GM23338 (cell line): ENCODE measurements at regions not wholly inside any gene's neighbourhood (a gene's known extent, or its start where the extent isn't known, plus 50 kb on each side); places are given as distances from the start of the nearest gene placed in this dataset.
A peak's percentile ranks its signal among the peaks of the same experiment; 100 is the strongest.

ENCODE experiments used
- ATAC-seq: fragments of 200-7000 bp; cut with Tn5 transposase; 3 replicates; pipeline ENCODE4 v1.9.1; 2020
- DNase-seq: peaks from one replicate; pipeline ENCODE4 v3.0.0-alpha.2; 2015; ENCODE audit warnings: low spot score
- H2AFZ ChIP-seq: fragments of 200-600 bp; sonication (generic); 2 replicates; pipeline ENCODE4 v1.8.0; 2016; ENCODE audit warnings: antibody characterized with exemption, mild to moderate bottlenecking, moderate library complexity
- H3F3A ChIP-seq: fragments of 200-600 bp; sonication (generic); replicated peaks from 2 replicates; pipeline ENCODE4 v1.8.0; 2017; ENCODE audit warnings: antibody characterized with exemption, mixed run types, low read depth
- H3K27ac ChIP-seq: fragments of 200-600 bp; sonication (generic); 2 replicates; pipeline ENCODE4 v1.6.1; 2016; ENCODE audit warnings: low read depth
- H3K27me3 ChIP-seq: fragments of 200-600 bp; sonication (generic); 2 replicates; pipeline ENCODE4 v1.8.0; 2016; ENCODE audit warnings: mild to moderate bottlenecking, mixed run types, moderate library complexity; ENCODE audit not compliant: insufficient read depth
- H3K36me3 ChIP-seq: fragments of 200-600 bp; sonication (generic); 2 replicates; pipeline ENCODE4 v1.8.0; 2016; ENCODE audit warnings: mild to moderate bottlenecking; ENCODE audit not compliant: insufficient read depth
- H3K4me1 ChIP-seq: fragments of 200-600 bp; sonication (generic); 2 replicates; pipeline ENCODE4 v1.8.0; 2016; ENCODE audit warnings: mild to moderate bottlenecking, moderate library complexity; ENCODE audit not compliant: insufficient read depth
- H3K4me2 ChIP-seq: fragments of 200-600 bp; sonication (generic); 2 replicates; pipeline ENCODE4 v1.7.1; 2017; ENCODE audit warnings: mixed run types
- H3K4me3 ChIP-seq: fragments of 200-600 bp; sonication (generic); 2 replicates; pipeline ENCODE4 v1.6.1; 2016; ENCODE audit warnings: mixed run types
- H3K79me2 ChIP-seq: fragments of 200-600 bp; sonication (generic); replicated peaks from 2 replicates; pipeline ENCODE4 v1.8.0; 2017; ENCODE audit warnings: mild to moderate bottlenecking; ENCODE audit not compliant: insufficient read depth
- H3K9me2 ChIP-seq: fragments of 200-600 bp; sonication (generic); 2 replicates; pipeline ENCODE4 v1.8.0; 2017; ENCODE audit not compliant: insufficient read depth
- H4K20me1 ChIP-seq: fragments of 200-600 bp; sonication (generic); replicated peaks from 2 replicates; pipeline ENCODE4 v1.8.0; 2017; ENCODE audit warnings: mild to moderate bottlenecking; ENCODE audit not compliant: insufficient read depth
- H3K27ac Mint-ChIP-seq: 2 replicates; pipeline ENCODE4 v1.8.0; 2020; ENCODE audit warnings: inconsistent platforms, mild to moderate bottlenecking, moderate library complexity, mixed read lengths
- H3K27me3 Mint-ChIP-seq: 3 replicates; pipeline ENCODE4 v1.8.0; 2022; ENCODE audit warnings: low read depth, mild to moderate bottlenecking, moderate library complexity, mixed read lengths, inconsistent platforms; ENCODE audit not compliant: insufficient read depth, poor library complexity
- H3K36me3 Mint-ChIP-seq: 3 replicates; pipeline ENCODE4 v1.8.0; 2021; ENCODE audit warnings: low read depth, mild to moderate bottlenecking, inconsistent platforms, moderate library complexity, mixed read lengths
- H3K4me1 Mint-ChIP-seq: 3 replicates; pipeline ENCODE4 v1.8.0; 2020; ENCODE audit warnings: mild to moderate bottlenecking, inconsistent platforms, mixed read lengths
- H3K4me3 Mint-ChIP-seq: 3 replicates; pipeline ENCODE4 v1.8.0; 2021; ENCODE audit warnings: moderate library complexity, mild to moderate bottlenecking, inconsistent platforms, mixed read lengths
- H3K9me3 Mint-ChIP-seq: 3 replicates; pipeline ENCODE4 v1.8.0; 2020; ENCODE audit warnings: moderate library complexity, mild to moderate bottlenecking, inconsistent platforms, mixed read lengths
- CTCF ChIP-seq, 2 experiments: fragments of 200-600 bp in 1 of 2; sonication (generic) in 1 of 2; conservative IDR thresholded peaks; 2 replicates each; pipeline versions ENCODE4 v1.5.1 to v1.6.1; 2016 to 2017; ENCODE audit warnings: antibody characterized with exemption in 2 of 2, low read depth in 2 of 2, mild to moderate bottlenecking in 2 of 2, moderate library complexity in 1 of 2
- EZH2 ChIP-seq: fragments of 200-600 bp; sonication (generic); IDR thresholded peaks from one replicate; pipeline ENCODE4 v1.8.0; 2017; ENCODE audit warnings: antibody characterized with exemption, mild to moderate bottlenecking, low read depth; ENCODE audit not compliant: unreplicated experiment
- EZH2phosphoT487 ChIP-seq: fragments of 200-600 bp; sonication (generic); IDR thresholded peaks from one replicate; pipeline ENCODE4 v1.8.1; 2018; ENCODE audit warnings: antibody characterized with exemption; ENCODE audit not compliant: unreplicated experiment
- REST ChIP-seq: IDR thresholded peaks from one replicate; pipeline ENCODE4 v1.6.1; 2018; ENCODE audit warnings: antibody characterized with exemption; ENCODE audit not compliant: unreplicated experiment
- ZNF114 ChIP-seq: fragments of 250-450 bp; sonication (Bioruptor Pico); IDR thresholded peaks from 2 replicates; pipeline ENCODE4 v1.5.0; 2020; ENCODE audit warnings: mild to moderate bottlenecking, moderate library complexity
- ZNF331 ChIP-seq: fragments of 250-450 bp; sonication (Bioruptor Pico); IDR thresholded peaks from 2 replicates; pipeline ENCODE4 v1.5.0; 2020; ENCODE audit warnings: low read depth, mild to moderate bottlenecking, moderate library complexity
- ZNF462 ChIP-seq: fragments of 250-450 bp; sonication (Bioruptor Pico); IDR thresholded peaks from 2 replicates; pipeline ENCODE4 v1.5.0; 2020; ENCODE audit warnings: mild to moderate bottlenecking, moderate library complexity

GRCh38 chr5:106737111-106737510 is 933.6 kb downstream of the EFNA5 start:
- Mint-ChIP-seq H3K9me3 (peaks cover 35% of the 10 kb centered on the region), H3K4me1 (peaks cover 13% of the 10 kb centered on the region), H3K27ac (peak overlapping the region; percentile 63), H3K27me3 (peaks cover 3% of the 10 kb centered on the region), H3K36me3 (peaks cover 30% of the 10 kb centered on the region; the same call in 2 of the 3 replicates), H3K4me3 (no peak overlapping the region)
- Histone ChIP-seq H3K36me3 (peaks cover 4% of the 10 kb centered on the region; the same call in 1 of the 2 replicates), H3K27ac (no peak overlapping the region), H3K4me2 (peak overlapping the region; percentile 30; the same call in 1 of the 2 replicates), H3K4me3 (no peak overlapping the region), H3K79me2 (no peaks in the 10 kb centered on the region), H3K4me1 (peaks cover 16% of the 10 kb centered on the region), H3K27me3 (no peaks in the 10 kb centered on the region), H3K9me2 (no peaks in the 10 kb centered on the region), H2AFZ (no peak overlapping the region), H3F3A (no peaks in the 10 kb centered on the region), H4K20me1 (no peaks in the 10 kb centered on the region)
- TF ChIP-seq REST (no peak), CTCF (conservative IDR thresholded peaks at IDR 0.05; ENCODE audit: low read depth in 2 of 2) (no peak), EZH2phosphoT487 (no peak), ZNF462 (CRISPR knock-in tag) (no peak), ZNF114 (CRISPR knock-in tag) (no peak), ZNF331 (no peak), EZH2 (no peak)
- DNase-seq (no peak), ATAC-seq (no peak)
